HG02678 (cell line): ENCODE measurements at regions not wholly inside any gene's neighbourhood (a gene's known extent, or its start where the extent isn't known, plus 50 kb on each side); places are given as distances from the start of the nearest gene placed in this dataset.

Experiments used
- ATAC-seq: cut with Tn5 transposase; IDR thresholded peaks from one replicate; pipeline ENCODE4 v1.9.1; 2021; ENCODE audit warnings: mild to moderate bottlenecking, moderate library complexity; ENCODE audit not compliant: unreplicated experiment

- no peak for ATAC-seq
Observed at GRCh38 chr2:9137379-9138150, 69.0 kb upstream of the ASAP2 start.

DNA sequence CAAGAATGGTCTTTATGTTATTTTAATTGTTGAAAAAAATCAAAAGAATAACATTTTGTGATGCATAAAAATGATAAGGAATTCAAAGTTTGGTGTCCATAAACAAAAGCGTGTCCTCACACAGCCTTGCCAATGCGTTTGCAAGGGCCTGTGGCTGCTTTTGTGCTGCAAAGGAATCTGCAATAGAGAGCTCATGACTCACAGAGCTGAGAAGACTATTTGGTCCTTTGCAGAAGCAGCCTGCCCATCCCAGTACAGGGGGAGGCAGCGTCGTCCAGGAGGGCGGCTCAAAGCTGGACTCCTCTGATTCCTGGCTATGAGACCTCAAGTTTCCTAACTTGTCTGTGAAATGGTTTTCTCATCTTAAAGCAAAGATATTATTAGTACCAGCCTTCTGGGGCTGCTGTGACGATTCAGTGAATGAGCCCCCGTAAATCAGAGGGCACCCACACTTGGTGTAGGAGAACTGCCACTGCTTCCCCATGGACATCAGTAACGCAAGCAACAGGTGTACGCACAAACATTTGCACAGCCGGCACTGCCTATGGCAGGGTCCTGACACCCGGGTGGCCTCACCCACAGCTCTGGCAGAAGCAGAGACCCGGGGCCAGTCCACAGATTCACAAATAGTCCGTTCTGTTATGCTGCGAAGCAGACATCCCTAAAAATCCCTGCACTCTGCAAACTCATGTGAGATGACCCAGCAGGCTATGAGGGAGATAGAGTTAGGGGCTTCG, 70.6 kb upstream of the ASAP2 start:
- no peak for ATAC-seq

- no peak for ATAC-seq
Observed at GRCh38 chr2:9127316-9127715, 79.3 kb upstream of the ASAP2 start.

DNA sequence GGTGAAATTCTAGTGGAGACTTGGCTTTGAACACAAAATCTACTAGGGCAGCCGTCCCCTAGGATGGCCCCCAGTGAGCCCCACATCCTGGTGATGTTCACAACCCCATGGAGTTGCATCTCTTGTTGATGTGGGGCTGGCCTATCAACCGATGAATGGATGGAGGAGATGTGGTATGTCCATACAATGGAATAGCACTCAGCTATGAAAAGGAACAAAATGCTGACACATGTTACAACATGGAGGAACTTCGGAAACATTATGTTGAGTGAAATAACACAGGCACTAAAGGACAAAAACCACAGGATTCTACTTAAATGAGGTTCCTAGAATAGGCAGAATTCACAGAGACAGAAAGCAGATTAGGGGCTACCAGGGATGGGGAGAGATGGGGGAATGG, 80.1 kb upstream of the ASAP2 start:
- no peak for ATAC-seq

GRCh38 chr2:9124231-9124741, 82.3 kb upstream of the ASAP2 start:
- ATAC-seq = no peak

DNA sequence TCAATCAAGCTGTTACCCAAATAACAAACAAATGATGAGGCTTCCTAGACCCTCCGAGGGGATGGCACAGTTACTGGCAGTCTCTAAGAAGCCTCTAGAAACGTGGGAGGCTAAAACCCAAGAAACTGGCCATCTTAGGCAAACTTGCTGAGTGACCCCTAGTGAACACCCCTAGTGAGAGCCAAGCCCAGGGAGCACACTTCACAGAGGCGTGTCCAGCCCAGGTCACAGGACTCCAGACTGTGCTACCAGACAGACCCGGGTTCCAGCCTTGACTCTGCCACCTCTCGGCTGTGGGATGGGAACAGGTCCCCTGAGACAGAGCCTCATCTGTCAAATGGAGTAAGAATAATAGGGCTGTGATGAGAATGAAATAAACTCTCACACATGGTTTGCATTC, 83.5 kb upstream of the ASAP2 start:
- ATAC-seq = no peak

DNA sequence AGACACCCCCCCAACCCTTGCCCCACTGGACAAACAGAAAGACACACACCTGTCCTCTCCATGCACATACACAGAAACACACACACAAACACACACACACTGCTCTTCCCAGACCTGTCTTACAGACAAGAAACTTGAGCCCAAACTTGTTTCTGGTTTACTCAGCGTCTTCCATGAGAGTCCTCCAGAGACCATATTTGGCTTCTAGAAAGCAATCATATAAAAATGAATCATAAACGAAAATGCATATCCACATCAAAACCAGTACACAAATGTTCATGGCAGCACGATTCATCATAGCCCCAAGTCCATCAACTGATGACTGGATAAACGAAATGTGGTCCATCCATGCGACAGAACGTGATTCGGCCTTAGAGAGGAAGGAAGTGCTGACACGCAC, 84.2 kb upstream of the ASAP2 start:
- ATAC-seq = no peak

DNA sequence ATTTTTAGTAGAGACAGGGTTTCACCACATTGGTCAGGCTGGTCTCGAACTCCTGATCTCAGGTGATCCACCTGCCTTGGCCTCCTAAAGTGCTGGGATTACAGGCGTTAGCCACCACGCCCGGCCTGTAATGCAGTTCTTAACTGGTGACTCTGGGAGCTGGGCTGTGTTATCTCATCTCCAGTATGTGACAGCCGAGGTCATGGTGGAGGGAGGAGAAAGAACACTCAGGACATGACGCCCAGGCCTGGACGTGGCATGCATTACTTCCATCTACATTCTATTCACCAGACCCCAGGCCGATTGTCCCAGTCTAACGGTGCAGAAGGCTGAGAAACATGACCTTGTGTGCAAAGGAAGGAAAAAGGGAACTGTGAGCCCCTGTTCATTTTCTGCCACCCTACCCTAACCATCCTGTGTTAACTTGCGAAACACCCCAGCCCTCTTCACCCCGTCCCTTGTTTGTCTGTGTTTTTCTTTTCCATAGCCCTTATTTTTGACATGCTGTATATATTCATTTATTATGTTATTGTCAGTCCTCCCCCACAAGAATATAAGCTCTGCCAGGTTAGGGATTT, 88.1 kb upstream of the ASAP2 start:
- ATAC-seq = no peak

GRCh38 chr2:9115229-9115628, 91.4 kb upstream of the ASAP2 start:
- ATAC-seq = no peak

DNA sequence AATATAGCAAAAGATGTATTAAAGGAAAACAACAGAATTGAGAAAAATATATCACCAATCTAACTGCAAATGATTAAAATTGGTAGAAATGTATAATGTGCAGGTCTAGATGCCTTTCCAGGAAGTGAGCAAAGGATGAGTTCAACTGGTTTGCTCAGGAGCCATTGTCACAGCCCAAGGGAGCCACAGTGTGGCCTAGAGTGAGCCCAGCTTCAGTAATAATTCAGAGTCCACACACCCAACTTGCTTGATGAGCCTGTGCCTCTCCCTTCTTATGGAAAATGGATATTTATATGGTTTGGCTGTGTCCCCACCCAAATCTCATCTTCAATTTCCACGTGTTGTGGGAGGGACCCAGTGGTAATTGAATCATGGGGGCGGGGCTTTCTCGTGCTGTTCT, 92.2 kb upstream of the ASAP2 start:
- no peak for ATAC-seq

GRCh38 chr2:9113916-9114315, 92.7 kb upstream of the ASAP2 start:
- ATAC-seq = no peak

GRCh38 chr2:9113262-9113661, 93.3 kb upstream of the ASAP2 start:
- ATAC-seq = no peak

DNA sequence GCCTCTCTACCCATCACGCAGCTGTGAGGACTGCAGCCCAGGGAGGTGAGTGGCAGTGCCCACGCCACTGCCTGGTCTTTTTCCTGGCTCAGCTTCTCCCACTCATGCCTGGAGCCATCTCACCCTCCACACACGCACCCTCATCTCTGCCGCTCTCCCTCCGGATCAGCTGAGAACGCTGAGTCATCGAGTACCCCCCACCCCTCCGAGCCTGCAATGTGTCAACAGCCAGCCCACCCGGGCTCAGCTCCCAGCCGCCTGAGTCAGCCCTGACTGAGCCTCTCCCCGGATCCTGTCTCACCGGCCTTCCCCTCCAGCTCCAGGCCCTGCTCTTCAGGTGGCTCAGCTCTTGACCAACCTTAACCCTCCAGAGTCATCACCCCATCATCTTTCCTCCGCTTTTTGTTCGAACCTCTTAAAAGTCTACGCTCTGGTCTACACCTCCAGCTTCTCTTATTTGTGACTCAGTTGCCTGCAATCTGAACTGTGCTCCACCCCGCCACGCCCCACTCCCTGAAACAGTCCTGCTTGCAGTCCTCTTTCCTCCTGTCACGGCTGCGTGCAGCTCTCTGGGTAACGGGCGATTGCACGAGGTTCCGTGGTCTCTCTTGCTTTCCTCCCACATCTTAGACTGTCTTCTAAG, 94.4 kb upstream of the ASAP2 start:
- no peak for ATAC-seq

DNA sequence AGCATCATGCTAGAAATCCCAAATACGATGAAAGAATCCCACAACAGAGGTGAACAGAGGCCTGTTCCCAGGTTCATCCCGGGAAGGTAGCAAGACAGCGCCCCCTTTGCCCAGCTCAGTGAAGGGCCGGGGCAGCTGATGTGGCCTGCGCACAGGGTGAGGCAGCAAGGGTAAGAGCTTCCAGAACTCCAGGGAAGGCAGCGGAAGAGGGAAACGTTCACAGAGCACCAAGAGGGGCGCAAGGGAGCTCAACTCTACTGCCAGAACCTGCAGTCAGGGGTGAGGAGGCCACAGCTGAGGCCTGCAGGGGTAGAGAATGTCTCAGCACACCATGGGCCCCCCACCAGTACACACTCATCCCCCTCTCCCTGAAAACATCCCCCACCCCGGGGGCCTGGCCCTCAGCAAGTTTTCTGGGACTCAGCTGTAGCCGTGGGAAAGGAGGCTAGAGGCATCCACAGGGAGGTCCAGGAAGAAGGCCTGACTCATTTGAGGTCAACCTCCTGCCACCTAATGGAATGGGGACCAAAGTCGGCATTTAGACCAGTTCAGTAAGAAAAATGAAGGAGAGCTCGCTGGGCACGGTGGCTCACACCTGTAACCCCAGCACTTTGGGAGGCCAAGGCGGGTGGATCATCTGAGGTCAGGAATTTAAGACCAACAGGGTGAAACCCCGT, 95.6 kb upstream of the ASAP2 start:
- no peak for ATAC-seq

DNA sequence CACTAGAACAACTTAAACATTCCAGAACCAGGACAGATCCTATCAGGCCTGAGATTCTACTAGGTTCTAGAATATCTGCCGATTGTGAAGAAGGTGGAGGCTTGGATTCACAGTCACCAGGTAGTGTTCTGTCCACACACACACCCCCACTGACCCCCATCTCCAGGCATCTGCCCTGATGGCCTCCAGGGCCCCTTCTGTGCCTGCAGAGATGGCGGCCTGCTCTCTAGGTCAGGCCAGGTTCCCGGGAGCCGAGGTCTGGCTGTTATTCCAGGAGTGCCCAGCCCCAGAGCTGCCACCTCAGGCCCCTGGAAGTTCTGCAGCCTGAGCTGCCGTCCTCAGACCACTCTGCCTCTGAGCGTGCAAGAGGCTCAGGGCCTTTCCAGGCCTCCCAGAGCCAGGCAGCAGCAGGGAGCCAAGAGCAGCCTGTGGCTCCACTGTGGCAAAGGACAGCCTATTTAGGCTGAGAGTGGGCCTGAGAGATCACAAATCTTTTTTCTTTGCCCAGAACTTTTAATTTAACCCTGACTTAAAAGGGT, 96.2 kb upstream of the ASAP2 start:
- no peak for ATAC-seq

DNA sequence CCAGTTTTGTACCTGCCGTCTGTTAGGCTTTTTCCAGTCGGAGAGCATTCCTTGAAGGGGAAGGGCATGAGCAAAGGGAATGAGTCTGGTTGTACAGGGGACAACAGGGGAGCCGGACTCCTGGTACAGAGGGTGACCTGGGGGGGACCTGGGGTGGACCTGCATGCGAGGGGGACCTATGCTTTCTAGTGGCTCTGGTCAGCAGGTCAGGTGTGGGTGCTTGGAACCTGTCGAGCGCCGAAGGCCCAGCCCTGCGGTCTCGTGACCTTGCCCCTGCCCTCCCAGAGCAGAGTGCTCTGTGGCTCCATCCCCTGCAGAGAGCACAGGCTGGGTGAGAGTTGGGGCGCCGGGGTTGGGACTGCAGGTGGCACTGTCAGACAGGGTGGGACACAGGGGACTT, 96.7 kb upstream of the ASAP2 start:
- ATAC-seq = no peak

DNA sequence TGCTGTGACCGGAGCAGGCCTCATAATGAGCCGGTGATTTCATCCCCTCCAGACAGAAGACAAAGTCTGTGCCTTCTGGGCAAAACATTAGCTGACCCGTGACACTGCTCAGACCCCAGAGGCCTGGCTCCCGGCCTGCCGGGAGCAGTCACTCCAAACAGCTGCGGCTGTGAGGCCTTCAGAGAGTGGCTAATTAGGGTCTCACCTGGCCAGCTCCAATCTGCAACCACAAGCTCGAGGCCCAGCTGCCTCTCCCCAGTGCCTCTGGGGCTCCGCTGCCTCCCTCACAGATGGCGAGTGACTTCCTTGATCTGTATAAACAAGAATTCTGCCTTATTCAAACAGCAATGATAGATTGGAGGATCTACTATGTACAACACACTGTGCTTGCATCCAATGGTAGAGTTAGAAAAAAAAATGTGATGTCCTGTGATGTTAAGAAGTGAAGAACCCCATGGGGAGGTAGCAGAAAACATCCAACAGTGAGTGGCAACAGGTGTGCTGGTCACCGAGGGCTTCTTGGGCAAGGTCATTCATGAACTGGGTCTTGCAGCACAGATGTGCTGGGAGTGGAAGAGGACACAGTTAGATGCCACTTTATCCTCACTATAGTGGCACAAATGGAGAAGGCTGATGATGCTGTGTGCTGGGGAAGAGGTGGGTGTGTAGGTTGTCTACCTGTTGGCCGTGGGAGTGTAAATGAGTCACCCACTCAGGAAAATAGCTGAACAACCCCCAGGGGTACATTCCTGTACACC, 98.2 kb upstream of the ASAP2 start:
- ATAC-seq = no peak

- no peak for ATAC-seq
Observed at GRCh38 chr2:9107168-9108025, 99.2 kb upstream of the ASAP2 start.
